Thymus (tissue), 11 donors: ENCODE measurements at regions not wholly inside any gene's neighbourhood (a gene's known extent, or its start where the extent isn't known, plus 50 kb on each side); places are given as distances from the start of the nearest gene placed in this dataset.
"Not testable (repeated sequence)": the region's sequence is repeated elsewhere in the genome, so short reads cannot be mapped to it uniquely, and the experiment has no call there.

Source experiments
- DNase-seq, 9 donors: peaks; one replicate each; pipeline ENCODE4 v3.0.0-alpha.2; 2013; ENCODE audit warnings: low spot score in 9 of 9, low read depth in 6 of 9, missing footprints in 1 of 9
- H3K27ac ChIP-seq, 2 donors: one replicate each; pipeline ENCODE4 v1.5.1; 2013; ENCODE audit warnings: control low read depth in 1 of 2, low read depth in 1 of 2, low read length in 1 of 2, mild to moderate bottlenecking in 1 of 2, moderate library complexity in 1 of 2
- H3K27me3 ChIP-seq, 2 donors: one replicate each; pipeline ENCODE4 v1.5.1; 2013; ENCODE audit warnings: low read length in 1 of 2; ENCODE audit not compliant: control insufficient read depth in 2 of 2, insufficient read depth in 1 of 2
- H3K36me3 ChIP-seq, 2 donors: one replicate each; pipeline ENCODE4 v1.5.1; 2013; ENCODE audit warnings: low read length in 1 of 2, mild to moderate bottlenecking in 1 of 2, moderate library complexity in 1 of 2; ENCODE audit not compliant: control insufficient read depth in 2 of 2, insufficient read depth in 2 of 2
- H3K4me1 ChIP-seq, 2 donors: one replicate each; pipeline ENCODE4 v1.5.1; 2013; ENCODE audit warnings: low read length in 2 of 2; ENCODE audit not compliant: control insufficient read depth in 2 of 2, insufficient read depth in 2 of 2
- H3K4me3 ChIP-seq, 2 donors: one replicate each; pipeline ENCODE4 v1.5.1; 2013; ENCODE audit warnings: low read length in 2 of 2, control low read depth in 1 of 2, mild to moderate bottlenecking in 1 of 2
- H3K9me3 ChIP-seq, 2 donors: one replicate each; pipeline ENCODE4 v1.5.1; 2013; ENCODE audit warnings: low read length in 1 of 2, mild to moderate bottlenecking in 1 of 2; ENCODE audit not compliant: control insufficient read depth in 2 of 2, insufficient read depth in 1 of 2
- WGBS: extraction: QIAGEN DNeasy Blood & Tissue Kit; methylation state at CpG from one replicate; pipeline ENCODE4 v1.1.7; 2013; 5-methylcytosine and 5-hydroxymethylcytosine counted together
- donor health status: healthy.

DNA sequence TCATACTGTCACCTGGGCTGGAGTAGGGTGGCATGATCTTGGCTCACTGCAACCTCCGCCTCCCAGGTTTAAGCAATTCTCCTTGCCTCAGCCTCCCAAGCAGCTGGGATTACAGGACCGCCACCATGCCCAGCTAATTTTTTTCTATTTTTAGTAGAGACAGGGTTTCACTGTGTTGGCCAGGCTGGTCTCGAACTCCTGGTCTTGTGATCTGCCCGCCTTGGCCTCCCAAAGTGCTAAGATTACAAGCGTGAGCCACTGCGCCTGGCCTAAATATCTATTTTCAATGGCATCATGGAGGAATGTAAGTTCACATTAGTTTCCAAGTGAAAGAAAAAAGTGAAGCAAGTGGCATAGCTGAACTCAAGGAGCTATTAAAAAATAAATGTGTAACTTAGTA lies 74.8 kb upstream of the EDEM3 start:
- not testable (repeated sequence) for DNase-seq, H3K36me3 ChIP-seq, H3K27ac ChIP-seq, H3K27me3 ChIP-seq, H3K4me3 ChIP-seq, H3K9me3 ChIP-seq, H3K4me1 ChIP-seq
- WGBS = 98% methylated on average over 6 of the region's 6 CpGs

DNA sequence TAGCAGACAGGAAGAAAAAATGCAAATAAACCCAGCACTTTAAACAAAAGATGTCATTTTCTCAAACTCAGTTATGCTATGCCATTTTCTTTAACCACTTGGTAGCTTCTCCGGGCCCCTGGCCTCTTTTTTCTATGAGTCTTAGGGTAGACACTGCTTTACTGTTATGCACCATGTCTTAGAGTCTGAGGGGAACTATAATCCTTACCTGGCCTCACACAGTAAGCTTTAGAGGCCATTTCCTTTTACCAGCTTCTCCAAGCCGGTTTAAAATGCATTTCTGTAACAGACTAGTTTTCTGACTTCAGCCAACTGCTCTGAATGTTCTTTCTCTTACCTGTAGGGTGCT lies 73.7 kb upstream of the EDEM3 start:
- Histone ChIP-seq H3K9me3 (no peaks in the 10 kb centered on the region), H3K36me3 (peaks cover 0 to under 1% of the 10 kb centered on the region in 2 donors), H3K27me3 (no peaks in the 10 kb centered on the region), H3K27ac (no peak overlapping the region), H3K4me1 (no peaks in the 10 kb centered on the region), H3K4me3 (no peak overlapping the region)
- 88% methylated on average over 2 of the region's 2 CpGs for WGBS
- DNase-seq = no peak

DNA sequence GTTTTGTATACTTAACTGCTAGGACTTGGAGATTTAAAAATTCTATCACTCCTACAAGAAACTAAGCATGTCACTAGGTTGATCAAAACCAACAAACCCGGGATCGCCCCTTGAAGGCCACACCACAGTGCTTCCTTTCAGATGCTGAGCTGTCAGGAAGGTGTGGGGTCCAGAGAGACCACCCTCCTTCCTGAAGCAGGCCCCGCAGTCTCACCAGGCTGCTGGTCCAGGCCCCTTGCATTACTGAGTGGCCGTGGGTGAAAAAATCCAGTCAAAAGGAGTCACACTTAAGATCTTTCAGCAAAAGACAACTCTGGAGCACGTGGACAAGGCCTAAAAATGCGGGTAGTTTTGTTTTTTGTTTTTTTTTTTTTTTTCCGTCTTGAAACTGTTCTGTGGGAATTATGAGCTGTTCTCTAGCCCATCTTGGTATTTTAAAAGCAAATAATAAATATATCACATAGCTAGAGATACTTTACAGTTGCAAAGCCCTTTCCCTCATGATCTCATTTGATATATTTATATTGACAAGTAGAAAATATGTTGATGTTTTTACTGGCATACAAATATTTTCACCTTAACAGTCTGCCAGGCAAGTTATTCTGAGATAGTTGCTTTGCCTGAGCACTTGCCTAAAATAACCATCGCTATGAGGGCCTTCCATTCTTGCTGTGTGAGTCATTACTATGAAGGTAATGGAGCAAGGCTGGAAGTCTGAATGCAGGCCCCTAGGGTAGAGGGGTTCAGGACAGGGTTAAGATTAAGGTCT lies 73.1 kb upstream of the EDEM3 start:
- DNase-seq = no peak
- 87% methylated on average over 8 of the region's 8 CpGs for WGBS
- Histone ChIP-seq H3K36me3 (peaks cover 2 to 3% of the 10 kb centered on the region in 2 donors), H3K27ac (no peak overlapping the region), H3K4me1 (no peaks in the 10 kb centered on the region), H3K27me3 (no peaks in the 10 kb centered on the region), H3K9me3 (no peaks in the 10 kb centered on the region), H3K4me3 (no peak overlapping the region)

DNA sequence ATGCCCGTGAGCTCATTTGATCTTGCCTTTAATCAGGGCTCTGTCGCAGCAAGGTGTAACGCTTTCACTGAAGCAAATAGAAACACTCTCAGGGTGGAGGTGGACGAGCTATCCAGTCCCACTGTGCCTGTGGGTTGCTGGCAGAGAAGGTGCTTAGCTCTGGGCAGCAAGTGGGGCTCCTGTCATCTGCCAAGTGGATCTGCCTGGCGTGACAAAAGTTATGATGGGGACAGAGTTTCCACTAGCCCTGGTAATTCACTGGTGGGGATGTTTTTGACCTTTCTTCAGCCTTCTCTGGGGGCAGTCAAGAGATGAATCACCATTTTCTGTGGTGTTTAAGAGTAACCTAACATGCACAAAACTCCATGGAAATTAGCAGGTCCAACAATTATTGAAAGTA lies 71.3 kb upstream of the EDEM3 start:
- H3K27me3 ChIP-seq = no peaks in the 10 kb centered on the region
- WGBS = 97% methylated on average over 5 of the region's 5 CpGs
- DNase-seq = no peak
- H3K27ac ChIP-seq = no peak overlapping the region
- H3K4me3 ChIP-seq = no peak overlapping the region
- peaks cover 3 to 4% of the 10 kb centered on the region in 2 donors for H3K36me3 ChIP-seq
- H3K9me3 ChIP-seq = no peaks in the 10 kb centered on the region
- no peaks in the 10 kb centered on the region for H3K4me1 ChIP-seq

DNA sequence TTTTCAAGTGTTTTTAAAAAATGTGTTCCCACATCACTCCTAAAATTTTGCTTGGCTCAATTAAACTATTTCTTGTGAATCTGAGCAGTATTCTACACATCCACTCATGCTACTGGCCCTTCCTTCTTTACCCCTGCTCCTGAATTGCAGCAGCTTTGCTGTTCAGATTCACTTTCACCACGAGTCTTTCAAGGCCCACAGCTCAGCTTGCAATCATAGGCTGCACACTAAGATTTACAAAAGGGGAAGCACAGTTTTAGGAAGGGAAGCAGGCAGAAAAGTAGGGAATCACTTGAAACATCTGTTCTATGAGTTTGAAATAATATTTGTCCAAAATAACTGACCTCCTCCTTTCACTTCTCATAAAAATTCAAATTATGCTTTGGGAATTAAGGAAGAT lies 70.9 kb upstream of the EDEM3 start:
- no peak overlapping the region for H3K27ac ChIP-seq
- H3K9me3 ChIP-seq = no peaks in the 10 kb centered on the region
- no peak overlapping the region for H3K4me3 ChIP-seq
- H3K27me3 ChIP-seq = no peaks in the 10 kb centered on the region
- no peak for DNase-seq
- H3K4me1 ChIP-seq = no peaks in the 10 kb centered on the region
- H3K36me3 ChIP-seq = peaks cover 3 to 4% of the 10 kb centered on the region in 2 donors
- 48% methylated on average over 1 of the region's 1 CpG for WGBS

DNA sequence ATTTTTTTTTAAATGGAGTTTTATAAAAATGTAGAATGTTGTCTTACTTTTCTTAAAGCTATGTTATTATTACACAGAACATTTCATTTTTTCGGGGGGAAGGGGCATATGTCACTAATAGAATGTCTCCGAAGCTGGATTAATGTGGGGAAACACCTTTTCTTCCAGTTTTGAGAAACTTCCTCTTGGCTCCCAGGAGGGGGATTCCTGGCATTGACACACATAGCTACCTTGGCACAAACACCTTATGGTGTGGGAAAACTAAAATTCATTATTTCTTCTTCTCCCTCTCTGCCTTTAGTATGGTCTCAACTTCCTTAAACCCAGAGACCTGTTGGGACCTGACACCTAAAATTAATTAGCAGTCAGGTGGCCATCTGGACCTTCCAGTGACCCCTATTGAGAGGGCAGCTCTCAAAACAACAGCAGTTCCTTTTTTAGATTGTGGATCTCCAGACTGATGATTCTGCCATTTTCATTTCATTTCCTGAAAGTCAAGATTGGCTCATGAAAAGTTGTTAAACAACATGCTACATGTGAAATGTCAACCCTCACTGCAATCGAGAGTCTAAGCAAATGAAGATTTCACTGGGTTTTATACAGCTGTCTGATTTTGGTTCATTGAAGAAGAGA lies 70.1 kb upstream of the EDEM3 start:
- DNase-seq = no peak

DNA sequence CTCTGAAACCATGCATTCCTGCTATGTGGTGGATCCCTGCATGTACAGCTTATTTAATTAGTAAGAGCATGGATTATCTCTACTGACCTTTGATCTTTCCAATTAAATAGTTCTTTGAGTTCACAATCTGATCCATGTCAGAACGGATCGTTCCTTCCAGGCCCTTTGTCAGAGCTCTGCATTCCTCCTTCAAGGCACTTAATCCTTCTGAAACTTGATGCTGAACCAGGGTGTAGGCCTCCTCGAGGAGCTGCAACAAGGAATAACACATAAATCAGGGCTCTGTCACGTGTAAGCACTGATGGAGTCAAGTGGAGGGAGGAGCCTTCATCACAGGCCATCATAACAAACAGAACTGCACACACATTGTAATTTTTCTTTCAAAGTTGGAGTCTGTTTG lies 68.4 kb upstream of the EDEM3 start:
- no peak for DNase-seq
- WGBS = 87% methylated on average over 4 of the region's 4 CpGs
- H3K4me1 ChIP-seq = no peaks in the 10 kb centered on the region
- H3K4me3 ChIP-seq = no peak overlapping the region
- no peak overlapping the region for H3K27ac ChIP-seq
- no peaks in the 10 kb centered on the region for H3K9me3 ChIP-seq
- H3K36me3 ChIP-seq = peaks cover 3 to 4% of the 10 kb centered on the region in 2 donors
- H3K27me3 ChIP-seq = no peaks in the 10 kb centered on the region

More for the DNA sequence above, 70.1 kb upstream of the EDEM3 start:
- Histone ChIP-seq H3K4me3 (no peak overlapping the region), H3K9me3 (no peaks in the 10 kb centered on the region), H3K27ac (peak overlapping the region in 1 of 2 donors; percentile 22), H3K36me3 (peaks cover 3 to 4% of the 10 kb centered on the region in 2 donors), H3K4me1 (no peaks in the 10 kb centered on the region), H3K27me3 (no peaks in the 10 kb centered on the region)
- WGBS = 70% methylated on average over 3 of the region's 3 CpGs

DNA sequence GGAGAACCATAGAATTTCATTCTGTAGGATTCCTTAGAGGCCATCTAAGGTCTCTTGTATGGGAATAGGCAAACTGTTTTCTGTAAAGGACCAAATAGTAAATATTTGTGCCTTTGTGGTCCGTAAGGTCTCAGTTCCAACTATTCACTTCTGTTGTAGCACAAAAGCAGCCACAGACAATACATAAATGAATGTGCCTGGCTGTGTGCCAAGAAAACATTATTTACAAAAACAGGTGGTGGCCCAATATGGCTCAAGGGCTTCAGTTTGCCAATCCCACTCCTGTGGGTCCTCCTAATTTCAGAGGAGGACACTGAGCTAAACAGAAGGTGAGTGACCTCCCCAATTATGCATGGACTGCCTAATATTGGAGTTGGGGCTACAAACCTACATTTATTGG lies 67.6 kb upstream of the EDEM3 start:
- WGBS = 97% methylated on average over 1 of the region's 1 CpG
- Histone ChIP-seq H3K4me1 (no peaks in the 10 kb centered on the region), H3K27ac (no peak overlapping the region), H3K36me3 (peaks cover 3 to 4% of the 10 kb centered on the region in 2 donors), H3K4me3 (no peak overlapping the region), H3K27me3 (no peaks in the 10 kb centered on the region), H3K9me3 (no peaks in the 10 kb centered on the region)
- no peak for DNase-seq

DNA sequence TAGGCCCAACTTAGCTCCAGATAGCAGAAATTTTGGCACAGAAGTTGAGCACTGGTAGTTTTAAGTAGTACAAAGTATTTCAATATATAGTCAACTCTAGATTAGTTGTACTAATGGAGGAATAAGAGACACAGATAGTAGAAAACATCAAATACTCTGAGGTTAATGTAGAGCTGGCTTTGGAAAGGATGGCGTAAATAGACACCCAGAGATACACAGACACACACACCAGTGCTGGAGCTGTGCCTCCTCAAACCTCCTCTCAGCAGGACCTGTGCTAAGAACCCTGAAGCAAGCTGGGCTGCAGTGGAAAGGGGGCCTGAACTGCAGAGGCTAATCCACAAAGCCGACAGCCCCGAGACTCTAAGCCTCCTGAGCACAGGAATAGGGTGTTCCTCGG lies 67.0 kb upstream of the EDEM3 start:
- Histone ChIP-seq H3K9me3 (no peaks in the 10 kb centered on the region), H3K36me3 (peaks cover 3 to 4% of the 10 kb centered on the region in 2 donors), H3K27ac (no peak overlapping the region), H3K4me1 (no peaks in the 10 kb centered on the region), H3K4me3 (no peak overlapping the region), H3K27me3 (no peaks in the 10 kb centered on the region)
- DNase-seq = no peak
- WGBS = 96% methylated on average over 4 of the region's 4 CpGs
